ENCODE measurements at regions not wholly inside any gene's neighbourhood (a gene's known extent, or its start where the extent isn't known, plus 50 kb on each side); places are given as distances from the start of the nearest gene placed in this dataset.

- no peak overlapping the region for H2AFZ ChIP-seq (ENCODE audit: low read length)
- TF ChIP-seq CTCF (conservative IDR thresholded peaks at IDR 0.05; ENCODE audit: low read length) (no peak), EZH2phosphoT487 (IDR thresholded peaks at IDR 0.05; ENCODE audit: borderline replicate concordance, low read depth, low read length) (no peak)
- H3K9me3 ChIP-seq (ENCODE audit: low read length), result no peaks in the 10 kb centered on the region
- BruUV-seq (replicated peaks), result no TSS peak
- ChIA-PET CTCF (ENCODE audit: unreplicated experiment) (no interaction called here), POLR2A (interaction anchor here (0.9 kb wide), 1 partner anchor 23 kb away, joined by 4 read pairs; no protein-coding TSS in a partner anchor)
- no peaks in the 10 kb centered on the region for H3K4me1 ChIP-seq (ENCODE audit: insufficient read depth, low read length, poor library complexity, severe bottlenecking)
- no peak for DNase-seq (ENCODE audit: low spot score)
- no peaks in the 10 kb centered on the region for H4K20me1 ChIP-seq (ENCODE audit: insufficient read depth, low read length)
- H3K9me2 ChIP-seq (ENCODE audit: insufficient read depth, low read length), result no peaks in the 10 kb centered on the region
- no peak overlapping the region for H3K4me2 ChIP-seq (ENCODE audit: low read length)
- intact Hi-C loops (cut with micrococcal nuclease; ENCODE audit: unreplicated experiment), result no loop called here
- H3K79me2 ChIP-seq (ENCODE audit: insufficient read depth, low read depth, low read length), result no peaks in the 10 kb centered on the region
- H3K36me3 ChIP-seq (ENCODE audit: insufficient read depth, low read length), result no peaks in the 10 kb centered on the region
- no peak overlapping the region for H3K27ac ChIP-seq (ENCODE audit: low read depth, low read length, poor library complexity, severe bottlenecking)
- H3K4me3 ChIP-seq (ENCODE audit: low read depth, low read length, poor library complexity, severe bottlenecking), result no peak overlapping the region
These were observed 111.8 kb downstream of the TRAPPC11 start for GRCh38 chr4:183770906-183771305.

- CTCF ChIA-PET (ENCODE audit: unreplicated experiment), result no interaction called here
These were observed 113.3 kb downstream of the TRAPPC11 start for GRCh38 chr4:183772361-183772760.

DNA sequence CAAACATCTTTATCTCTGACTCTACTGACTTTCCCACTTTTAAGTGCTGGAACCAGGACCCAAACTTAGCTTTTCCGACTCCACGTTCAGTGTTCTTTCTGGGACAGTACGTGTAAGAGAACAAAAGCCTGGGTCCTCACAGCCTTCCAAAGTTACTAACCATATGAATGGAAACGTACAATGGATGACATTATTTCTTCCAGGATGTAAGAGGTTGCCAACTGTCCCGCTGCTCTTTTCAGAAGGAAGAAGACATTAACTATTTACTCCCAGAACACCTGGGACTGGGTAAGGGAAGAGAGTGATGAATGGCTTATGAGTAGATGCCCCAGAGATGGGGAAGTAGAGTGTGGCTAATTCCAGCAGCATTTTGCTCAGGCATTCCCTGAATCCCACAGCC, 114.7 kb downstream of the TRAPPC11 start:
- Histone ChIP-seq H3K9me2 (ENCODE audit: insufficient read depth, low read length) (no peaks in the 10 kb centered on the region), H3K27ac (ENCODE audit: low read depth, low read length, poor library complexity, severe bottlenecking) (no peak overlapping the region), H3K79me2 (ENCODE audit: insufficient read depth, low read depth, low read length) (no peaks in the 10 kb centered on the region), H3K4me2 (ENCODE audit: low read length) (no peak overlapping the region), H3K36me3 (ENCODE audit: insufficient read depth, low read length) (no peaks in the 10 kb centered on the region), H4K20me1 (ENCODE audit: insufficient read depth, low read length) (no peaks in the 10 kb centered on the region), H3K4me1 (ENCODE audit: insufficient read depth, low read length, poor library complexity, severe bottlenecking) (no peaks in the 10 kb centered on the region), H2AFZ (ENCODE audit: low read length) (no peak overlapping the region), H3K4me3 (ENCODE audit: low read depth, low read length, poor library complexity, severe bottlenecking) (no peak overlapping the region), H3K9me3 (ENCODE audit: low read length) (no peaks in the 10 kb centered on the region)
- BruUV-seq (replicated peaks), result no TSS peak
- CTCF ChIA-PET (ENCODE audit: unreplicated experiment), result no interaction called here
- no peak for DNase-seq (ENCODE audit: low spot score)
- intact Hi-C loops (cut with micrococcal nuclease; ENCODE audit: unreplicated experiment), result no loop called here
- no peak for TF ChIP-seq CTCF (conservative IDR thresholded peaks at IDR 0.05; ENCODE audit: low read length)
- no peak for TF ChIP-seq EZH2phosphoT487 (IDR thresholded peaks at IDR 0.05; ENCODE audit: borderline replicate concordance, low read depth, low read length)
- POLR2A ChIA-PET, result no interaction called here

More at GRCh38 chr4:183772361-183772760, 113.3 kb downstream of the TRAPPC11 start:
- TF ChIP-seq EZH2phosphoT487 (IDR thresholded peaks at IDR 0.05; ENCODE audit: borderline replicate concordance, low read depth, low read length), result no peak
- POLR2A ChIA-PET, result interaction anchor here (0.6 to 0.7 kb wide), 2 partner anchors 25 to 777 kb away, joined by 3 to 6 read pairs; no protein-coding TSS in a partner anchor
- no peak for DNase-seq (ENCODE audit: low spot score)
- H3K4me3 ChIP-seq (ENCODE audit: low read depth, low read length, poor library complexity, severe bottlenecking), result no peak overlapping the region
- BruUV-seq (replicated peaks), result no TSS peak
- H3K9me3 ChIP-seq (ENCODE audit: low read length), result no peaks in the 10 kb centered on the region
- H4K20me1 ChIP-seq (ENCODE audit: insufficient read depth, low read length), result no peaks in the 10 kb centered on the region
- H3K27ac ChIP-seq (ENCODE audit: low read depth, low read length, poor library complexity, severe bottlenecking), result no peak overlapping the region
- H3K9me2 ChIP-seq (ENCODE audit: insufficient read depth, low read length), result no peaks in the 10 kb centered on the region
- intact Hi-C loops (cut with micrococcal nuclease; ENCODE audit: unreplicated experiment), result no loop called here
- H2AFZ ChIP-seq (ENCODE audit: low read length), result no peak overlapping the region
- no peaks in the 10 kb centered on the region for H3K36me3 ChIP-seq (ENCODE audit: insufficient read depth, low read length)
- H3K4me1 ChIP-seq (ENCODE audit: insufficient read depth, low read length, poor library complexity, severe bottlenecking), result no peaks in the 10 kb centered on the region
- no peaks in the 10 kb centered on the region for H3K79me2 ChIP-seq (ENCODE audit: insufficient read depth, low read depth, low read length)
- H3K4me2 ChIP-seq (ENCODE audit: low read length), result no peak overlapping the region
